ENCODE measurements at regions not wholly inside any gene's neighbourhood (a gene's known extent, or its start where the extent isn't known, plus 50 kb on each side); places are given as distances from the start of the nearest gene placed in this dataset.

GRCh38 chr6:48840896-48841295 lies 622.2 kb downstream of the MMUT start:
- TF ChIP-seq ZFX (IDR thresholded peaks at IDR 0.05; ENCODE audit: borderline replicate concordance), result no peak
- TF ChIP-seq CTCF (IDR thresholded peaks at IDR 0.05), result no peak

GRCh38 chr6:48839206-48839605 lies 623.8 kb downstream of the MMUT start:
- no peak overlapping the region for H3K27ac ChIP-seq
- TF ChIP-seq CTCF (IDR thresholded peaks at IDR 0.05), result no peak
- TF ChIP-seq ZFX (IDR thresholded peaks at IDR 0.05; ENCODE audit: borderline replicate concordance), result no peak

More at GRCh38 chr6:48840896-48841295, 622.2 kb downstream of the MMUT start:
- H3K27ac ChIP-seq, result no peak overlapping the region

GRCh38 chr6:48837744-48838143 lies 625.3 kb downstream of the MMUT start:
- TF ChIP-seq CTCF (IDR thresholded peaks at IDR 0.05) (no peak), ZFX (IDR thresholded peaks at IDR 0.05; ENCODE audit: borderline replicate concordance) (no peak)

GRCh38 chr6:48835421-48835958 lies 627.6 kb downstream of the MMUT start:
- TF ChIP-seq CTCF (IDR thresholded peaks at IDR 0.05), result no peak
- no peak for TF ChIP-seq ZFX (IDR thresholded peaks at IDR 0.05; ENCODE audit: borderline replicate concordance)
- H3K27ac ChIP-seq, result no peak overlapping the region

More at GRCh38 chr6:48837744-48838143, 625.3 kb downstream of the MMUT start:
- no peak overlapping the region for H3K27ac ChIP-seq

- no peak for TF ChIP-seq CTCF (IDR thresholded peaks at IDR 0.05)
- no peak for TF ChIP-seq ZFX (IDR thresholded peaks at IDR 0.05; ENCODE audit: borderline replicate concordance)
- no peak overlapping the region for H3K27ac ChIP-seq
These were observed 628.3 kb downstream of the MMUT start for GRCh38 chr6:48834706-48835105.

- no peak overlapping the region for H3K27ac ChIP-seq
- TF ChIP-seq ZFX (IDR thresholded peaks at IDR 0.05; ENCODE audit: borderline replicate concordance) (no peak), CTCF (IDR thresholded peaks at IDR 0.05) (no peak)
These were observed 629.1 kb downstream of the MMUT start for GRCh38 chr6:48833916-48834315.

- TF ChIP-seq CTCF (IDR thresholded peaks at IDR 0.05) (no peak), ZFX (IDR thresholded peaks at IDR 0.05; ENCODE audit: borderline replicate concordance) (no peak)
- no peak overlapping the region for H3K27ac ChIP-seq
These were observed 636.0 kb downstream of the MMUT start for GRCh38 chr6:48826901-48827701.
